PC-3 (cell line): ENCODE measurements at regions not wholly inside any gene's neighbourhood (a gene's known extent, or its start where the extent isn't known, plus 50 kb on each side); places are given as distances from the start of the nearest gene placed in this dataset.

Experiments
- ATAC-seq: fragments of 200-7000 bp; cut with Tn5 transposase; 2 replicates; pipeline ENCODE4 v1.9.1; 2020; ENCODE audit warnings: mild to moderate bottlenecking, moderate library complexity
- BruUV-seq: library from RNA; stranded (reverse); fragments of 400-500 nt; replicated peaks from 2 replicates; lab custom pipeline; 2021; lab: Mats Ljungman, UMichigan
- CTCF ChIA-PET: fragments of 300-600 bp; sonication (Branson Sonifier 250); formaldehyde crosslinking; loops from one replicate; lab custom pipeline; 2022; ENCODE audit warnings: antibody characterized with exemption; lab: Charles Lee
- POLR2A ChIA-PET: fragments of 300-600 bp; sonication (Branson Sonifier 250); formaldehyde crosslinking; loops from one replicate; lab custom pipeline; 2022; ENCODE audit warnings: antibody characterized with exemption; ENCODE audit not compliant: unreplicated experiment; lab: Charles Lee
- DNase-seq: peaks from one replicate; pipeline ENCODE4 v3.0.0-alpha.2; 2015
- H2AFZ ChIP-seq: fragments of 300-600 bp; sonication (generic); 2 replicates; pipeline ENCODE4 v1.6.0; 2016; ENCODE audit warnings: antibody characterized with exemption, low read length
- H3F3A ChIP-seq: fragments of 300-600 bp; sonication (generic); one replicate; pipeline ENCODE4 v1.6.0; 2017; ENCODE audit warnings: antibody characterized with exemption, low read length, control low read depth, mild to moderate bottlenecking; ENCODE audit not compliant: unreplicated experiment
- H3K27ac ChIP-seq: fragments of 300-600 bp; sonication (generic); 2 replicates; pipeline ENCODE4 v1.5.1; 2016; ENCODE audit warnings: mild to moderate bottlenecking, low read length
- H3K27me3 ChIP-seq: fragments of 300-600 bp; sonication (generic); 2 replicates; pipeline ENCODE4 v1.6.1; 2016; ENCODE audit warnings: low read length, mixed read lengths
- H3K36me3 ChIP-seq: fragments of 300-600 bp; sonication (generic); 2 replicates; pipeline ENCODE4 v1.6.1; 2016; ENCODE audit warnings: low read depth, mixed run types, low read length, mixed read lengths
- H3K4me1 ChIP-seq: fragments of 300-600 bp; sonication (generic); 2 replicates; pipeline ENCODE4 v1.5.1; 2016; ENCODE audit warnings: low read length; ENCODE audit not compliant: insufficient read depth
- H3K4me2 ChIP-seq: fragments of 300-600 bp; sonication (generic); 2 replicates; pipeline ENCODE4 v1.6.0; 2016; ENCODE audit warnings: low read length
- H3K4me3 ChIP-seq: fragments of 300-600 bp; sonication (generic); 2 replicates; pipeline ENCODE4 v1.5.1; 2016; ENCODE audit warnings: mild to moderate bottlenecking, low read length, mixed read lengths
- H3K79me2 ChIP-seq: fragments of 300-600 bp; sonication (generic); 2 replicates; pipeline ENCODE4 v1.6.1; 2017; ENCODE audit warnings: low read length, mixed read lengths
- H3K9ac ChIP-seq: fragments of 300-600 bp; sonication (generic); 2 replicates; pipeline ENCODE4 v1.6.0; 2016; ENCODE audit warnings: mild to moderate bottlenecking, low read length
- H3K9me2 ChIP-seq: fragments of 300-600 bp; sonication (generic); replicated peaks from 2 replicates; pipeline ENCODE4 v1.6.1; 2016; ENCODE audit warnings: mixed run types, low read length, mixed read lengths
- H3K9me3 ChIP-seq: fragments of 300-600 bp; sonication (generic); 2 replicates; pipeline ENCODE4 v1.6.1; 2016; ENCODE audit warnings: low read length, mixed read lengths
- H4K20me1 ChIP-seq: fragments of 300-600 bp; sonication (generic); 2 replicates; pipeline ENCODE4 v1.6.1; 2016; ENCODE audit warnings: low read length, mixed read lengths
- CTCF ChIP-seq: fragments of 300-600 bp; sonication (generic); conservative IDR thresholded peaks from 2 replicates; pipeline ENCODE4 v1.5.1; 2017; ENCODE audit warnings: antibody characterized with exemption, low read depth, mild to moderate bottlenecking, low read length
- EZH2 ChIP-seq: fragments of 300-600 bp; sonication (generic); IDR thresholded peaks from one replicate; pipeline ENCODE4 v1.6.1; 2017; ENCODE audit warnings: antibody characterized with exemption, mild to moderate bottlenecking, low read length; ENCODE audit not compliant: unreplicated experiment
- EZH2phosphoT487 ChIP-seq: fragments of 300-600 bp; sonication (generic); IDR thresholded peaks from 2 replicates; pipeline ENCODE4 v1.6.1; 2018; ENCODE audit warnings: mild to moderate bottlenecking, antibody characterized with exemption, low read length, borderline replicate concordance
- intact Hi-C: fragments of 100-400 bp; cut with micrococcal nuclease; formaldehyde crosslinking; loops from 2 replicates; pipeline ENCODE4 v1.9.0; 2023

GRCh38 chrX:6707497-6707896 lies 172.6 kb upstream of the VCX3A start:
- Histone ChIP-seq H3K4me3 (no peak overlapping the region), H3K4me1 (no peaks in the 10 kb centered on the region), H3K4me2 (no peak overlapping the region), H3K36me3 (no peaks in the 10 kb centered on the region), H3K9me3 (no peaks in the 10 kb centered on the region), H3K79me2 (no peaks in the 10 kb centered on the region), H3F3A (no peaks in the 10 kb centered on the region), H3K9me2 (no peaks in the 10 kb centered on the region), H3K9ac (no peak overlapping the region), H3K27me3 (no peaks in the 10 kb centered on the region), H3K27ac (no peak overlapping the region), H4K20me1 (no peaks in the 10 kb centered on the region), H2AFZ (no peak overlapping the region)
- ChIA-PET POLR2A (no interaction called here), CTCF (no interaction called here)
- no TSS peak for BruUV-seq
- intact Hi-C loops, result no loop called here
- TF ChIP-seq EZH2, result no peak
- DNase-seq (no peak), ATAC-seq (no peak)

GRCh38 chrX:6701085-6701484 lies 166.2 kb upstream of the VCX3A start:
- H3K9ac ChIP-seq, result no peak overlapping the region
- no peaks in the 10 kb centered on the region for H4K20me1 ChIP-seq
- POLR2A ChIA-PET, result no interaction called here
- no TSS peak for BruUV-seq
- intact Hi-C loops, result no loop called here
- no peaks in the 10 kb centered on the region for H3K36me3 ChIP-seq
- no peaks in the 10 kb centered on the region for H3K9me3 ChIP-seq
- no peak for TF ChIP-seq CTCF
- no peak for TF ChIP-seq EZH2
- TF ChIP-seq EZH2phosphoT487, result no peak
- H2AFZ ChIP-seq, result no peak overlapping the region
- no peak for DNase-seq
- no peaks in the 10 kb centered on the region for H3K79me2 ChIP-seq
- H3K4me3 ChIP-seq, result no peak overlapping the region
- no peak overlapping the region for H3K4me2 ChIP-seq
- H3K4me1 ChIP-seq, result no peaks in the 10 kb centered on the region
- no peak overlapping the region for H3K27ac ChIP-seq
- no peaks in the 10 kb centered on the region for H3F3A ChIP-seq
- no peaks in the 10 kb centered on the region for H3K9me2 ChIP-seq
- no peak for ATAC-seq
- CTCF ChIA-PET, result no interaction called here
- no peaks in the 10 kb centered on the region for H3K27me3 ChIP-seq

GRCh38 chrX:6695717-6696116 lies 160.8 kb upstream of the VCX3A start:
- Histone ChIP-seq H3K9me2 (no peaks in the 10 kb centered on the region), H2AFZ (no peak overlapping the region), H3K36me3 (no peaks in the 10 kb centered on the region), H4K20me1 (no peaks in the 10 kb centered on the region), H3K27ac (no peak overlapping the region), H3K9ac (no peak overlapping the region), H3K9me3 (no peaks in the 10 kb centered on the region), H3K4me1 (no peaks in the 10 kb centered on the region), H3K79me2 (no peaks in the 10 kb centered on the region), H3K4me3 (no peak overlapping the region), H3F3A (no peaks in the 10 kb centered on the region), H3K27me3 (0 out of 2 replicates have a peak, but pooled peaks cover 8% of the 10 kb centered on the region), H3K4me2 (no peak overlapping the region)
- TF ChIP-seq EZH2, result no peak
- no peak for TF ChIP-seq CTCF
- TF ChIP-seq EZH2phosphoT487, result no peak
- BruUV-seq, result no TSS peak
- ChIA-PET POLR2A (no interaction called here), CTCF (no interaction called here)
- intact Hi-C loops, result no loop called here
- ATAC-seq (no peak), DNase-seq (no peak)
